Lung (tissue), 11 donors: ENCODE measurements at regions not wholly inside any gene's neighbourhood (a gene's known extent, or its start where the extent isn't known, plus 50 kb on each side); places are given as distances from the start of the nearest gene placed in this dataset.

Experiments
- ATAC-seq: fragments of 200-7000 bp; cut with Tn5 transposase; one replicate; pipeline ENCODE4 v1.9.1; 2020; ENCODE audit warnings: moderate number of reproducible peaks; ENCODE audit not compliant: insufficient read depth, low FRiP score
- DNase-seq, 3 donors: peaks; one replicate each; pipeline ENCODE4 v3.0.0-alpha.2; 2013 to 2017
- H3K27ac ChIP-seq, 2 donors: one replicate each; pipeline ENCODE4 v1.5.1; 2013; ENCODE audit warnings: mild to moderate bottlenecking in 2 of 2, moderate library complexity in 2 of 2, control low read depth in 1 of 2, inconsistent platforms in 1 of 2, low read depth in 1 of 2, low read length in 1 of 2
- H3K27me3 ChIP-seq, 3 donors: one replicate each; pipeline ENCODE4 v1.5.1; 2013; ENCODE audit warnings: low read length in 2 of 3; ENCODE audit not compliant: control insufficient read depth in 3 of 3, insufficient read depth in 3 of 3
- H3K36me3 ChIP-seq, 4 donors: one replicate each; pipeline ENCODE4 v1.5.1; 2013; ENCODE audit warnings: low read length in 4 of 4, mild to moderate bottlenecking in 1 of 4, moderate library complexity in 1 of 4; ENCODE audit not compliant: control insufficient read depth in 4 of 4, insufficient read depth in 4 of 4
- H3K4me1 ChIP-seq, 5 donors: one replicate each; pipeline ENCODE4 v1.5.1; 2013; ENCODE audit warnings: low read length in 5 of 5, mild to moderate bottlenecking in 2 of 5, moderate library complexity in 1 of 5; ENCODE audit not compliant: control insufficient read depth in 5 of 5, insufficient read depth in 5 of 5
- H3K4me3 ChIP-seq: one replicate; pipeline ENCODE4 v1.5.1; 2013; ENCODE audit warnings: mild to moderate bottlenecking, control low read depth, moderate library complexity
- H3K9ac ChIP-seq, 2 donors: one replicate each; pipeline ENCODE4 v1.5.1; 2013; ENCODE audit warnings: low read length in 2 of 2, control low read depth in 1 of 2; ENCODE audit not compliant: insufficient read depth in 1 of 2
- H3K9me3 ChIP-seq, 4 donors: one replicate each; pipeline ENCODE4 v1.5.1; 2013; ENCODE audit warnings: low read length in 3 of 4, mild to moderate bottlenecking in 1 of 4, moderate library complexity in 1 of 4; ENCODE audit not compliant: control insufficient read depth in 4 of 4, insufficient read depth in 3 of 4
- CTCF ChIP-seq: IDR thresholded peaks from 2 replicates; pipeline ENCODE4 v1.5.1; 2012; ENCODE audit warnings: mild to moderate bottlenecking; ENCODE audit errors: control extremely low read depth, extremely low read depth
- WGBS, 2 donors: extraction: QIAGEN DNeasy Blood & Tissue Kit; methylation state at CpG; one replicate each; pipeline ENCODE4 v1.1.7; 2013; 5-methylcytosine and 5-hydroxymethylcytosine counted together
- donor health status: control.
- donor health status: control.
- donor health status: Bipolar disorder and iron deficiency.
- donor health status: healthy.
- donor health status: DM: yes; HTN: yes; CAD: no.

GRCh38 chr3:66828303-66828702 lies 169.8 kb upstream of the KBTBD8 start:
- ATAC-seq (no peak), DNase-seq (no peak)
- 68 to 77% methylated on average over 1 of the region's 1 CpG for WGBS, 2 donors
- no peak overlapping the region for H3K4me3 ChIP-seq
- no peaks in the 10 kb centered on the region for H3K36me3 ChIP-seq
- no peak for TF ChIP-seq CTCF
- H3K9me3 ChIP-seq: no peaks in the 10 kb centered on the region
- H3K9ac ChIP-seq: no peak overlapping the region
- no peak overlapping the region for H3K27ac ChIP-seq
- H3K27me3 ChIP-seq: no peaks in the 10 kb centered on the region
- H3K4me1 ChIP-seq: no peaks in the 10 kb centered on the region

DNA sequence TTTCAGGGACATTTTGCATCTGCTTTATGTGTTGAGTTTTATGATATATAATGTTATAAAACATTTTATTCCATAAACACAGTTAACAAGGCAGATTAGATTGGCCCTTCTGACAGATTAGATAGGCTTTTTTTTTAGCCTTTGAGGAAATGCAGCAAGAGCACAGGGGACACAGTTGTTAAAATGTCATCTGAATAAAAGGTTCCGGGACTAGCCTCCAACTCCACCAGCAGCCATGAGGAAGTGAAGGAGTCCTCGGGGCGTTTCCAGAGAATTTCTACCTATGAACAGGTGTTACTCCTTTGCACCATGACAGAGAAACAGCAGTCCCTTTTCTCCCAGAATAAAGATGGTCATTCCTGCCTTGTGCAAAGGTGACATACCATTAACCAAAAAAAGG lies 167.8 kb upstream of the KBTBD8 start:
- no peak for TF ChIP-seq CTCF
- Histone ChIP-seq H3K27me3 (no peaks in the 10 kb centered on the region), H3K27ac (no peak overlapping the region), H3K9me3 (peaks cover 0 to 2% (median 0%) of the 10 kb centered on the region in 4 donors), H3K36me3 (no peaks in the 10 kb centered on the region), H3K4me1 (no peaks in the 10 kb centered on the region), H3K4me3 (no peak overlapping the region), H3K9ac (no peak overlapping the region)
- WGBS, 2 donors: 68 to 87% methylated on average over 3 of the region's 3 CpGs
- ATAC-seq (no peak), DNase-seq (no peak)

- DNase-seq: no peak
- Histone ChIP-seq H3K36me3 (no peaks in the 10 kb centered on the region), H3K9me3 (peaks cover 0 to 2% (median 0%) of the 10 kb centered on the region in 4 donors), H3K9ac (no peak overlapping the region), H3K27me3 (no peaks in the 10 kb centered on the region), H3K4me3 (no peak overlapping the region), H3K27ac (no peak overlapping the region), H3K4me1 (no peaks in the 10 kb centered on the region)
- WGBS, 2 donors: 85 to 91% methylated on average over 1 of the region's 1 CpG
- TF ChIP-seq CTCF: no peak
- ATAC-seq: no peak
These were observed 166.2 kb upstream of the KBTBD8 start for GRCh38 chr3:66831931-66832330.
